SK-N-SH treated with all-trans-retinoic acid at 6 μM for 48 hours (cell line): ENCODE measurements at regions not wholly inside any gene's neighbourhood (a gene's known extent, or its start where the extent isn't known, plus 50 kb on each side); places are given as distances from the start of the nearest gene placed in this dataset.

ENCODE experiments used
- ARNTL ChIP-seq: fragments of 450-650 bp; formaldehyde crosslinking; IDR thresholded peaks from 2 replicates; pipeline ENCODE4 v1.5.0; 2020; ENCODE audit warnings: low read depth, mild to moderate bottlenecking, moderate library complexity, borderline replicate concordance
- CREB5 ChIP-seq: fragments of 250-450 bp; sonication (Bioruptor Pico); IDR thresholded peaks from 2 replicates; pipeline ENCODE4 v1.5.1; 2020; ENCODE audit warnings: low read depth, mild to moderate bottlenecking, moderate library complexity
- GLIS3 ChIP-seq: fragments of 250-450 bp; sonication (Bioruptor Pico); IDR thresholded peaks from 2 replicates; pipeline ENCODE4 v1.5.0; 2020; ENCODE audit warnings: mild to moderate bottlenecking, moderate library complexity
- PATZ1 ChIP-seq: fragments of 250-450 bp; sonication (Bioruptor Pico); IDR thresholded peaks from 2 replicates; pipeline ENCODE4 v1.8.0; 2020; ENCODE audit warnings: mild to moderate bottlenecking, moderate library complexity, borderline replicate concordance
- PPARA ChIP-seq: fragments of 250-450 bp; sonication (Bioruptor Pico); IDR thresholded peaks from 2 replicates; pipeline ENCODE4 v1.5.0; 2020; ENCODE audit warnings: mild to moderate bottlenecking, borderline replicate concordance
- SNAI2 ChIP-seq: fragments of 250-450 bp; sonication (Bioruptor Pico); IDR thresholded peaks from 2 replicates; pipeline ENCODE4 v1.5.0; 2020; ENCODE audit warnings: mild to moderate bottlenecking, moderate library complexity
- TOX ChIP-seq: fragments of 250-450 bp; sonication (Bioruptor Pico); IDR thresholded peaks from 2 replicates; pipeline ENCODE4 v1.8.0; 2021; ENCODE audit warnings: mild to moderate bottlenecking, moderate library complexity, borderline replicate concordance
- ZFP3 ChIP-seq: fragments of 250-450 bp; sonication (Bioruptor Pico); IDR thresholded peaks from 2 replicates; pipeline ENCODE4 v1.5.0; 2020; ENCODE audit warnings: mild to moderate bottlenecking, moderate library complexity
- ZFP30 ChIP-seq: fragments of 450-650 bp; formaldehyde crosslinking; IDR thresholded peaks from 2 replicates; pipeline ENCODE4 v1.5.0; 2022; ENCODE audit warnings: mild to moderate bottlenecking, moderate library complexity
- ZNF565 ChIP-seq: fragments of 450-650 bp; formaldehyde crosslinking; conservative IDR thresholded peaks from 2 replicates; pipeline ENCODE4 v1.5.0; 2020; ENCODE audit warnings: low read depth, mild to moderate bottlenecking, moderate library complexity

- TF ChIP-seq TOX (CRISPR knock-in tag): no peak
- no peak for TF ChIP-seq ZFP30 (CRISPR knock-in tag)
- no peak for TF ChIP-seq GLIS3
- no peak for TF ChIP-seq PATZ1 (CRISPR knock-in tag)
- TF ChIP-seq CREB5 (CRISPR knock-in tag): peak; percentile 67
- TF ChIP-seq ARNTL (CRISPR knock-in tag): no peak
- no peak for TF ChIP-seq ZNF565 (CRISPR knock-in tag)
- 0 out of 2 replicates have a peak, but pooled peaks have one; percentile 28 for TF ChIP-seq ZFP3 (CRISPR knock-in tag)
- peak; percentile 19; the same call in 1 of the 2 replicates for TF ChIP-seq SNAI2
- no peak for TF ChIP-seq PPARA
These were observed 116.1 kb upstream of the LMO4 start for GRCh38 chr1:87212431-87213134.
